ENCODE measurements at regions not wholly inside any gene's neighbourhood (a gene's known extent, or its start where the extent isn't known, plus 50 kb on each side); places are given as distances from the start of the nearest gene placed in this dataset.

GRCh38 chr5:89168766-89169165 is 285.8 kb upstream of the MEF2C start:
- WGBS, 2 experiments (ENCODE audit: extremely low coverage in 1 of 2, insufficient coverage in 1 of 2, insufficient read length in 1 of 2, insufficient replicate concordance in 2 of 2, low coverage in 1 of 2, low lambda C conversion rate in 2 of 2, missing lambda C conversion rate in 1 of 2), result 94% methylated on average over 3 of the region's 3 CpGs; no CpG with 5 or more reads in 1 of the 2 experiments
- CTCF ChIA-PET (ENCODE audit: partially characterized antibody), result no interaction called here
- H3K79me1 ChIP-seq (ENCODE audit: low read depth, low read length), result no peaks in the 10 kb centered on the region
- H3K56ac ChIP-seq (replicated peaks; ENCODE audit: insufficient read length, low read depth, low read length), result no peak overlapping the region
- no peak overlapping the region for H3K4ac ChIP-seq (replicated peaks; ENCODE audit: insufficient read length, low read depth, low read length)
- no peak overlapping the region for H3K9ac ChIP-seq (replicated peaks in 1 of 4; ENCODE audit: extremely low read depth in 1 of 4, low read depth in 3 of 4, low read length in 3 of 4)
- no peak overlapping the region for H3K4me3 ChIP-seq (ENCODE audit: extremely low read depth in 1 of 4, insufficient read depth in 2 of 4, low read depth in 3 of 4, low read length in 4 of 4)
- no peaks in the 10 kb centered on the region for H3K79me2 ChIP-seq (ENCODE audit: control insufficient read depth in 1 of 2, insufficient read depth in 2 of 2, low read length in 2 of 2)
- FAIRE-seq (no peak), DNase-seq (ENCODE audit: low read depth in 1 of 2, low spot score in 2 of 2) (no peak)
- H3K36me3 ChIP-seq (ENCODE audit: control insufficient read depth in 2 of 4, insufficient read depth in 4 of 4, low read length in 3 of 4), result no peaks in the 10 kb centered on the region
- no peak overlapping the region for H2AK5ac ChIP-seq (ENCODE audit: low read depth, low read length)
- H3K9me3 ChIP-seq (ENCODE audit: insufficient read depth in 2 of 2, low read depth in 1 of 2, low read length in 1 of 2), result peaks cover 0 to 4% of the 10 kb centered on the region in 2 experiments; a peak in 2 of 4 replicates
- no peak overlapping the region for H2BK120ac ChIP-seq (replicated peaks; ENCODE audit: low read depth, low read length)
- no peaks in the 10 kb centered on the region for H3K27me3 ChIP-seq (replicated peaks in 1 of 4; ENCODE audit: control insufficient read depth in 3 of 4, extremely low read depth in 1 of 4, insufficient read depth in 3 of 4, low read length in 3 of 4)
- no peak overlapping the region for H3K23ac ChIP-seq (ENCODE audit: insufficient read length)
- no peak overlapping the region for H4K8ac ChIP-seq (ENCODE audit: extremely low read depth, insufficient read depth, low read length)
- H3K14ac ChIP-seq (ENCODE audit: insufficient read length), result no peak overlapping the region
- no peak overlapping the region for H3K27ac ChIP-seq (ENCODE audit: low read depth, low read length)
- no peaks in the 10 kb centered on the region for H3K23me2 ChIP-seq (ENCODE audit: low read depth, low read length)
- no peak overlapping the region for H4K5ac ChIP-seq (ENCODE audit: insufficient read length, low read depth, low read length)
- POLR2A ChIA-PET (ENCODE audit: partially characterized antibody), result no interaction called here
- H3K4me2 ChIP-seq (ENCODE audit: insufficient read depth in 1 of 2, low read depth in 2 of 2, low read length in 2 of 2), result no peak overlapping the region
- 0 out of 2 replicates have a peak overlapping the region, but pooled peaks have one; percentile 76 for H3K18ac ChIP-seq (ENCODE audit: extremely low read depth, low read length)
- peaks cover 0 to 3% (median 3%) of the 10 kb centered on the region in 4 experiments; a peak in 3 of 7 replicates for H3K4me1 ChIP-seq (replicated peaks in 1 of 4; ENCODE audit: control insufficient read depth in 3 of 4, insufficient read depth in 4 of 4, low read length in 3 of 4)
- 0 out of 2 replicates have a peak overlapping the region, but pooled peaks have one; percentile 22 for H2AFZ ChIP-seq (ENCODE audit: low read length)
- no peak overlapping the region for H4K91ac ChIP-seq (replicated peaks; ENCODE audit: insufficient read length, low read length)
- H2BK15ac ChIP-seq (ENCODE audit: low read length), result no peak overlapping the region
- H2BK12ac ChIP-seq (ENCODE audit: low read depth, low read length), result no peak overlapping the region
- no peak overlapping the region for H2BK5ac ChIP-seq (ENCODE audit: low read depth, low read length)
- H4K20me1 ChIP-seq (replicated peaks in 1 of 2; ENCODE audit: control insufficient read depth in 1 of 2, insufficient read depth in 2 of 2, low read length in 2 of 2), result no peaks in the 10 kb centered on the region
- H2BK20ac ChIP-seq (ENCODE audit: low read length), result no peak overlapping the region
- no peak for TF ChIP-seq BCL11A (IDR thresholded peaks at IDR 0.05; ENCODE audit: low read depth in 2 of 2, low read length in 2 of 2)
- no peak for TF ChIP-seq SAP30 (IDR thresholded peaks at IDR 0.05; ENCODE audit: insufficient read depth, insufficient replicate concordance, low read length)
- no peak for TF ChIP-seq KDM4A (IDR thresholded peaks at IDR 0.05; ENCODE audit: low read depth, low read length, severe bottlenecking)
- TF ChIP-seq CTBP2 (IDR thresholded peaks at IDR 0.05; ENCODE audit: borderline replicate concordance, insufficient read depth, insufficient read length, low read length), result no peak
- TF ChIP-seq USF2 (IDR thresholded peaks at IDR 0.05; ENCODE audit: low read length), result no peak
- no peak for TF ChIP-seq GABPA (IDR thresholded peaks at IDR 0.05; ENCODE audit: borderline replicate concordance, insufficient read depth, low read length)
- TF ChIP-seq EZH2 (IDR thresholded peaks at IDR 0.05; ENCODE audit: low read depth, low read length, severe bottlenecking), result no peak
- no peak for TF ChIP-seq RXRA (IDR thresholded peaks at IDR 0.05; ENCODE audit: insufficient read depth, low read depth, low read length)
- no peak for TF ChIP-seq ASH2L (IDR thresholded peaks at IDR 0.05; ENCODE audit: low read length)
- no peak for TF ChIP-seq TBP (IDR thresholded peaks at IDR 0.05; ENCODE audit: low read depth, low read length)
- TF ChIP-seq POLR2AphosphoS5 (IDR thresholded peaks at IDR 0.05; ENCODE audit: low read depth, low read length), result no peak
- no peak for TF ChIP-seq CREB1 (IDR thresholded peaks at IDR 0.05)
- TF ChIP-seq SIN3A (conservative IDR thresholded peaks at IDR 0.05 in 1 of 2, IDR thresholded peaks at IDR 0.05 in 1 of 2; ENCODE audit: low read depth in 1 of 2, low read length in 2 of 2), result no peak
- no peak for TF ChIP-seq SIRT6 (IDR thresholded peaks at IDR 0.05; ENCODE audit: low read length)
